Bronchial epithelial cell (primary cell): ENCODE measurements at regions not wholly inside any gene's neighbourhood (a gene's known extent, or its start where the extent isn't known, plus 50 kb on each side); places are given as distances from the start of the nearest gene placed in this dataset.

Experiments
- DNase-seq: peaks from one replicate; pipeline ENCODE4 v3.0.0-alpha.2; 2010; ENCODE audit warnings: low read depth
- FAIRE-seq: peaks from 2 replicates; lab custom pipeline; 2011; peaks lifted over from hg19 to GRCh38; lab: Jason Lieb, UNC
- H3K27me3 ChIP-seq: 2 replicates; pipeline ENCODE4 v1.5.1; 2011; ENCODE audit warnings: low read length; ENCODE audit not compliant: control insufficient read depth, insufficient read depth
- H3K36me3 ChIP-seq: 2 replicates; pipeline ENCODE4 v1.5.1; 2011; ENCODE audit warnings: low read length; ENCODE audit not compliant: control insufficient read depth, insufficient read depth
- H3K4me3 ChIP-seq: 2 replicates; pipeline ENCODE4 v1.5.1; 2011; ENCODE audit warnings: mild to moderate bottlenecking, low read depth, low read length, control low read depth
- TF ChIP-seq, protein P1 (sequence below): IDR thresholded peaks from 2 replicates; pipeline ENCODE4 v1.5.1; 2011; ENCODE audit warnings: mild to moderate bottlenecking, moderate library complexity, low read length, control low read depth, inconsistent platforms; ENCODE audit not compliant: insufficient read depth, severe bottlenecking

DNA sequence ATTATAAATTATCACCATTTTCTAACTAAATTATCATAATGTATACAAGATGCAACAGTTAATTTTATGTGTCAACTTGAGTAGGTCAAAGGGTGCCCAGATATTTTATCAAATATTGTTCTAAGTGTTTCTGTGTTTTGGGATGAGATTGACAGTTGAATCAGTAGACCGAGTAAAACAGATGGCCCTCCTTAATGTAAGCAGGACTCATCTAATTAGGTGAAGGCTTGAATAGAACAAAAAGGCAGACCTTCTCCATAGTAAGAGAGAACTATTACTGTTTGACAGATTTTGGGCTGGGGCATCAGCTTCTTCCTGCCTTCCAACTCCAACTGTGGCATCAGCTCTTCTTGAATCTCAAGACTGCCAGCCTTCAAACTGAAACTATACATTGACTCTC is 185.8 kb downstream of the TRAM1L1 start:
- H3K36me3 ChIP-seq = no peaks in the 10 kb centered on the region
- DNase-seq (no peak), FAIRE-seq (no peak)
- H3K4me3 ChIP-seq = no peak overlapping the region
- TF ChIP-seq, protein P1, sequence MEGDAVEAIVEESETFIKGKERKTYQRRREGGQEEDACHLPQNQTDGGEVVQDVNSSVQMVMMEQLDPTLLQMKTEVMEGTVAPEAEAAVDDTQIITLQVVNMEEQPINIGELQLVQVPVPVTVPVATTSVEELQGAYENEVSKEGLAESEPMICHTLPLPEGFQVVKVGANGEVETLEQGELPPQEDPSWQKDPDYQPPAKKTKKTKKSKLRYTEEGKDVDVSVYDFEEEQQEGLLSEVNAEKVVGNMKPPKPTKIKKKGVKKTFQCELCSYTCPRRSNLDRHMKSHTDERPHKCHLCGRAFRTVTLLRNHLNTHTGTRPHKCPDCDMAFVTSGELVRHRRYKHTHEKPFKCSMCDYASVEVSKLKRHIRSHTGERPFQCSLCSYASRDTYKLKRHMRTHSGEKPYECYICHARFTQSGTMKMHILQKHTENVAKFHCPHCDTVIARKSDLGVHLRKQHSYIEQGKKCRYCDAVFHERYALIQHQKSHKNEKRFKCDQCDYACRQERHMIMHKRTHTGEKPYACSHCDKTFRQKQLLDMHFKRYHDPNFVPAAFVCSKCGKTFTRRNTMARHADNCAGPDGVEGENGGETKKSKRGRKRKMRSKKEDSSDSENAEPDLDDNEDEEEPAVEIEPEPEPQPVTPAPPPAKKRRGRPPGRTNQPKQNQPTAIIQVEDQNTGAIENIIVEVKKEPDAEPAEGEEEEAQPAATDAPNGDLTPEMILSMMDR = no peak
- no peaks in the 10 kb centered on the region for H3K27me3 ChIP-seq

DNA sequence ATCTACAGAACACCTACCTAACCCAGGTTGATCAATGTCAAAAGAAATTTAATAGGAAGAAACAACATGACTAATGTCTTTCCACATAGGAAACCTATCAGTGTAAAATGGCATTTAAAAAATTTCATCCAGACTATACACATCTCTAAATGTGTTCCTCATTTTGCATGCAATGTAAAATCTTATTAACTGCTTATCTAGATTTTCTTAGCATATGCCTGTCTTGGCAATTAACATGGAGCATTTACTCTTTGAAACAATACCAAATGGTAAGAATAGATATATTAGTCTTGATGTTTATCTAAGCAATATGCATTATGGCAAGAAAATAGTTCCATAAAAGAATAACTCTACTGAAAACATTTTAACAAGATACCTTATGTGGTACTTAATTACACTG is 199.8 kb downstream of the TRAM1L1 start:
- FAIRE-seq = no peak
- DNase-seq = no peak
- TF ChIP-seq, protein P1 = no peak
- no peaks in the 10 kb centered on the region for H3K36me3 ChIP-seq
- H3K27me3 ChIP-seq = no peaks in the 10 kb centered on the region
- no peak overlapping the region for H3K4me3 ChIP-seq

- TF ChIP-seq, protein P1 = no peak
- H3K27me3 ChIP-seq = no peaks in the 10 kb centered on the region
- no peak for FAIRE-seq
- no peak overlapping the region for H3K4me3 ChIP-seq
- H3K36me3 ChIP-seq = no peaks in the 10 kb centered on the region
- no peak for DNase-seq
These were observed 202.9 kb downstream of the TRAM1L1 start for GRCh38 chr4:116882503-116882902.

GRCh38 chr4:116881077-116881476 is 204.3 kb downstream of the TRAM1L1 start:
- Histone ChIP-seq H3K36me3 (no peaks in the 10 kb centered on the region), H3K4me3 (no peak overlapping the region), H3K27me3 (no peaks in the 10 kb centered on the region)
- DNase-seq (no peak), FAIRE-seq (no peak)
- TF ChIP-seq, protein P1 = no peak

DNA sequence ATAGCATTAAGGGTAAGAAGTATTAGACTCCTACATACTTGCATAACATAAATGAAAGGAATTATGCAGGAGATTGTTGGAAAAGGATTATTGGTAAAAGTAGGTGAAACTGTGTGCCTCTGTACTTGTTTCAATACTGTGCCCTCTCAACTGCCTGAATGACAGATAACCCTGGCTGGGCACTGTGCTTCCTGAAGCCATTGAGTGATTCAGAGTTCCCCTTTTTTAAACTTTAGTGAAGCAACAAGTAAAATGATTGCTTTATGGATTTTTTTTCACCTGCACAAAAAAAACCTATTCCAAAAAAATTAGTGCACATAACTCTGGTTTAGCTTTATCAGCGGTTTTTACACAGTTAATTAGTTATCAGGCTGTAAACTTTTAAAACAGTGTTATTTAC is 204.8 kb downstream of the TRAM1L1 start:
- Histone ChIP-seq H3K4me3 (no peak overlapping the region), H3K27me3 (no peaks in the 10 kb centered on the region), H3K36me3 (no peaks in the 10 kb centered on the region)
- DNase-seq (no peak), FAIRE-seq (no peak)
- TF ChIP-seq, protein P1 = no peak

DNA sequence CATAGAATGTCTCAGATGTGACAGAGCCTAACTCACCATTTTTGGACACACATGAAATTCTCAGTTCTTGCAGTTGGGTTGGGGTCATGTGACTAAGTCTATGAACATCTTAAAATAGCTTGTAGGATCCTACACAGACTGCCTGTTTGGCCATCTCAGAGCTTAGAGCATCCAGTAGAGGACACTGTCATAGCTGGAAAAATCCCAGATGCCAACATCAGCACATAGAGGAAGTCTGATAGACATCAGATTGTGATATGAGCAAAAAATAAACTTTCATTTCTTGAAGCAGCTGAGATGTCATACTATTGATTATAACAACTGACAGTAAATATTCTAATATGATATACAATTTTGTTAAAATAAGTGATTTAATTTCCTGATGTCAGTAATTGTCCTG is 207.1 kb downstream of the TRAM1L1 start:
- H3K36me3 ChIP-seq = no peaks in the 10 kb centered on the region
- H3K27me3 ChIP-seq = no peaks in the 10 kb centered on the region
- TF ChIP-seq, protein P1 = no peak
- DNase-seq = no peak
- no peak for FAIRE-seq
- H3K4me3 ChIP-seq = no peak overlapping the region
